WTC11 (cell line): ENCODE measurements at regions not wholly inside any gene's neighbourhood (a gene's known extent, or its start where the extent isn't known, plus 50 kb on each side); places are given as distances from the start of the nearest gene placed in this dataset.
A peak's percentile ranks its signal among the peaks of the same experiment; 100 is the strongest.

ENCODE experiments used
- ATAC-seq: fragments of 200-7000 bp; cut with Tn5 transposase; 2 replicates; pipeline ENCODE4 v1.10.0; 2021; ENCODE audit warnings: mild to moderate bottlenecking, moderate library complexity
- CTCF ChIA-PET: fragments of 300-600 bp; sonication (Branson Sonifier 250); formaldehyde crosslinking; loops from one replicate; lab custom pipeline; 2021; ENCODE audit warnings: antibody characterized with exemption; lab: Charles Lee
- POLR2A ChIA-PET: fragments of 350-600 bp; sonication (Branson Sonifier 250); formaldehyde crosslinking; loops from one replicate; lab custom pipeline; 2021; ENCODE audit warnings: antibody characterized with exemption; lab: Charles Lee
- DNase-seq: peaks from one replicate; pipeline ENCODE4 v3.0.0; 2021; ENCODE audit warnings: low spot score
- H3K27ac Mint-ChIP-seq: 2 replicates; pipeline ENCODE4 v1.8.0; 2021; ENCODE audit warnings: mixed read lengths
- H3K27me3 Mint-ChIP-seq: 2 replicates; pipeline ENCODE4 v1.8.0; 2021; ENCODE audit warnings: low read depth, mild to moderate bottlenecking, moderate library complexity, mixed read lengths
- H3K36me3 Mint-ChIP-seq: 2 replicates; pipeline ENCODE4 v1.8.0; 2021; ENCODE audit warnings: mixed read lengths
- H3K4me1 Mint-ChIP-seq: 2 replicates; pipeline ENCODE4 v1.8.0; 2022; ENCODE audit warnings: mixed read lengths
- H3K4me3 Mint-ChIP-seq: 2 replicates; pipeline ENCODE4 v1.8.0; 2021; ENCODE audit warnings: mild to moderate bottlenecking, moderate library complexity, mixed read lengths
- H3K9me3 Mint-ChIP-seq: 2 replicates; pipeline ENCODE4 v1.8.0; 2021; ENCODE audit warnings: mixed read lengths
- ATF2 ChIP-seq: sonication (generic); formaldehyde crosslinking; IDR thresholded peaks from 2 replicates; pipeline ENCODE4 v1.8.1; 2022; ENCODE audit warnings: low read depth, missing genetic modification reagents, borderline replicate concordance
- CTCF ChIP-seq: fragments of 200-600 bp; IDR thresholded peaks from 2 replicates; pipeline ENCODE4 v1.8.0; 2022; ENCODE audit warnings: antibody characterized with exemption
- GABPB1 ChIP-seq: sonication (generic); formaldehyde crosslinking; IDR thresholded peaks from 2 replicates; pipeline ENCODE4 v1.8.1; 2023; ENCODE audit warnings: mild to moderate bottlenecking, missing genetic modification reagents
- GRHL2 ChIP-seq: fragments of 250-450 bp; sonication (Bioruptor Pico); IDR thresholded peaks from 2 replicates; pipeline ENCODE4 v1.8.0; 2022; ENCODE audit warnings: mild to moderate bottlenecking, moderate library complexity; ENCODE audit not compliant: insufficient replicate concordance, severe bottlenecking
- MAX ChIP-seq: sonication (generic); formaldehyde crosslinking; IDR thresholded peaks from 2 replicates; pipeline ENCODE4 v1.8.0; 2022; ENCODE audit warnings: mild to moderate bottlenecking, missing genetic modification reagents
- MLX ChIP-seq: sonication (generic); formaldehyde crosslinking; IDR thresholded peaks from 2 replicates; pipeline ENCODE4 v1.8.1; 2023; ENCODE audit warnings: mild to moderate bottlenecking, missing genetic modification reagents, moderate library complexity
- MXD4 ChIP-seq: fragments of 250-450 bp; sonication (Bioruptor Pico); IDR thresholded peaks from 2 replicates; pipeline ENCODE4 v1.8.0; 2021; ENCODE audit warnings: mild to moderate bottlenecking, moderate library complexity, borderline replicate concordance
- MYBL2 ChIP-seq: sonication (generic); formaldehyde crosslinking; IDR thresholded peaks from 2 replicates; pipeline ENCODE4 v1.8.1; 2023; ENCODE audit warnings: mild to moderate bottlenecking, moderate library complexity, missing genetic modification reagents
- NFATC4 ChIP-seq: fragments of 250-450 bp; sonication (Bioruptor Pico); IDR thresholded peaks from 2 replicates; pipeline ENCODE4 v1.9.0; 2021; ENCODE audit warnings: mild to moderate bottlenecking
- TCF7 ChIP-seq: sonication (generic); formaldehyde crosslinking; IDR thresholded peaks from 2 replicates; pipeline ENCODE4 v1.8.0; 2022; ENCODE audit warnings: mild to moderate bottlenecking, low read depth, missing genetic modification reagents, moderate library complexity
- TEAD1 ChIP-seq: sonication (generic); formaldehyde crosslinking; IDR thresholded peaks from 2 replicates; pipeline ENCODE4 v1.8.0; 2022; ENCODE audit warnings: mild to moderate bottlenecking, missing genetic modification reagents
- TP53 ChIP-seq: sonication (generic); formaldehyde crosslinking; IDR thresholded peaks from 2 replicates; pipeline ENCODE4 v1.8.1; 2023; ENCODE audit warnings: mild to moderate bottlenecking, missing genetic modification reagents
- ZBTB43 ChIP-seq: sonication (generic); formaldehyde crosslinking; IDR thresholded peaks from 2 replicates; pipeline ENCODE4 v1.8.1; 2023; ENCODE audit warnings: mild to moderate bottlenecking, missing genetic modification reagents
- ZNF281 ChIP-seq: sonication (generic); formaldehyde crosslinking; IDR thresholded peaks from 2 replicates; pipeline ENCODE4 v1.8.0; 2023; ENCODE audit warnings: mild to moderate bottlenecking, missing genetic modification reagents
- ZNF317 ChIP-seq: sonication (generic); formaldehyde crosslinking; IDR thresholded peaks from 2 replicates; pipeline ENCODE4 v1.8.1; 2023; ENCODE audit warnings: low read depth, mild to moderate bottlenecking, moderate library complexity, missing genetic modification reagents, borderline replicate concordance
- ZNF423 ChIP-seq: fragments of 250-450 bp; sonication (Bioruptor Pico); IDR thresholded peaks from 2 replicates; pipeline ENCODE4 v2.1.2; 2022; ENCODE audit warnings: mild to moderate bottlenecking, moderate library complexity

- peak overlapping the region; percentile 25 for H3K27ac Mint-ChIP-seq
- CTCF ChIA-PET, result no interaction called here
- no peak overlapping the region for H3K4me3 Mint-ChIP-seq
- ATAC-seq, result no peak
- H3K27me3 Mint-ChIP-seq, result peaks cover 8% of the 10 kb centered on the region; the same call in 1 of the 2 replicates
- DNase-seq, result no peak
- peaks cover 15% of the 10 kb centered on the region for H3K36me3 Mint-ChIP-seq
- peaks cover 23% of the 10 kb centered on the region for H3K4me1 Mint-ChIP-seq
- POLR2A ChIA-PET, result no interaction called here
- peaks cover 17% of the 10 kb centered on the region for H3K9me3 Mint-ChIP-seq
- TF ChIP-seq MYBL2 (CRISPR knock-in tag) (no peak), ZNF281 (CRISPR knock-in tag) (no peak), GRHL2 (CRISPR knock-in tag) (no peak), TEAD1 (no peak), MXD4 (CRISPR knock-in tag) (no peak), TCF7 (CRISPR knock-in tag) (no peak), MLX (no peak), ZNF317 (CRISPR knock-in tag) (no peak), MAX (CRISPR knock-in tag) (no peak), ZBTB43 (CRISPR knock-in tag) (no peak), ZNF423 (no peak), TP53 (CRISPR knock-in tag) (no peak), CTCF (no peak), ATF2 (CRISPR knock-in tag) (no peak), GABPB1 (no peak), NFATC4 (no peak)
Measured at GRCh38 chr15:60110909-60111308, 106.8 kb downstream of the FOXB1 start.

- H3K27ac Mint-ChIP-seq, result peak overlapping the region; percentile 1; the same call in 1 of the 2 replicates
- CTCF ChIA-PET, result interaction anchor here (0.9 to 1.4 kb wide), 3 partner anchors 12 to 122 kb away, joined by 3 to 5 read pairs (median 4); no protein-coding TSS in a partner anchor
- DNase-seq (no peak), ATAC-seq (no peak)
- H3K9me3 Mint-ChIP-seq, result no peaks in the 10 kb centered on the region
- POLR2A ChIA-PET, result interaction anchor here (1.8 kb wide), 1 partner anchor 112 kb away, joined by 5 read pairs; the partner anchor contains the start of gene FOXB1
- no peaks in the 10 kb centered on the region for H3K36me3 Mint-ChIP-seq
- H3K4me1 Mint-ChIP-seq, result peaks cover 63% of the 10 kb centered on the region
- TF ChIP-seq MYBL2 (CRISPR knock-in tag), result no peak
- no peak overlapping the region for H3K4me3 Mint-ChIP-seq
- peaks cover 13% of the 10 kb centered on the region for H3K27me3 Mint-ChIP-seq
Measured at GRCh38 chr15:60115579-60116380, 111.7 kb downstream of the FOXB1 start.
